CD14-positive monocyte (primary cell): ENCODE measurements at regions not wholly inside any gene's neighbourhood (a gene's known extent, or its start where the extent isn't known, plus 50 kb on each side); places are given as distances from the start of the nearest gene placed in this dataset.

Experiments
- DNase-seq, 3 donors: peaks; one replicate each; pipeline ENCODE4 v3.0.0-alpha.2; 2011 to 2022
- H2AFZ ChIP-seq: 2 replicates; pipeline ENCODE4 v1.6.0; 2012; ENCODE audit warnings: mild to moderate bottlenecking, low read depth, low read length, inconsistent platforms; ENCODE audit not compliant: insufficient read depth, poor library complexity, severe bottlenecking
- H3K27ac ChIP-seq, 2 donors: 1 replicate in 1 of 2; 2 replicates in 1 of 2; pipeline ENCODE4 v1.5.1; 2012 to 2013; ENCODE audit warnings: low read length in 2 of 2, control low read depth in 1 of 2, inconsistent platforms in 1 of 2, low read depth in 1 of 2, mild to moderate bottlenecking in 1 of 2
- H3K27me3 ChIP-seq, 2 donors: one replicate each; pipeline versions ENCODE4 v1.6.0 to v1.6.1; 2011 to 2013; ENCODE audit warnings: low read length in 2 of 2; ENCODE audit not compliant: control insufficient read depth in 2 of 2, insufficient read depth in 2 of 2
- H3K36me3 ChIP-seq, 2 donors: replicated peaks in 1 of 2; 1 replicate in 1 of 2; 2 replicates in 1 of 2; pipeline versions ENCODE4 v1.5.1 to v1.6.1; 2012 to 2013; ENCODE audit warnings: low read length in 2 of 2, control low read depth in 1 of 2, inconsistent platforms in 1 of 2, mild to moderate bottlenecking in 1 of 2; ENCODE audit not compliant: insufficient read depth in 2 of 2, control insufficient read depth in 1 of 2
- H3K4me1 ChIP-seq, 2 donors: 1 replicate in 1 of 2; 2 replicates in 1 of 2; pipeline versions ENCODE4 v1.5.1 to v1.6.1; 2012 to 2013; ENCODE audit warnings: low read length in 2 of 2, control low read depth in 1 of 2, inconsistent platforms in 1 of 2, mild to moderate bottlenecking in 1 of 2, moderate library complexity in 1 of 2; ENCODE audit not compliant: insufficient read depth in 2 of 2, control insufficient read depth in 1 of 2
- H3K4me2 ChIP-seq: replicated peaks from 2 replicates; pipeline ENCODE3; 2012; ENCODE audit warnings: low read length, moderate library complexity, mild to moderate bottlenecking; ENCODE audit not compliant: poor library complexity, severe bottlenecking; ENCODE audit errors: extremely low read depth
- H3K4me3 ChIP-seq, 3 experiments: fragments of 200-600 bp in 1 of 3; sonication (generic) in 1 of 3; replicated peaks in 1 of 3; 1 replicate in 2 of 3; 2 replicates in 1 of 3; pipeline ENCODE4 v1.5.1; 2011 to 2013; ENCODE audit warnings: low read length in 3 of 3, mild to moderate bottlenecking in 3 of 3, control low read depth in 2 of 3, low read depth in 2 of 3, inconsistent platforms in 1 of 3, moderate library complexity in 1 of 3
- H3K79me2 ChIP-seq: 2 replicates; pipeline ENCODE4 v1.6.0; 2012; ENCODE audit warnings: mild to moderate bottlenecking, control low read depth, inconsistent platforms, low read length, moderate library complexity; ENCODE audit not compliant: insufficient read depth
- H3K9ac ChIP-seq: 2 replicates; pipeline ENCODE4 v1.6.0; 2017; ENCODE audit warnings: low read length, mild to moderate bottlenecking; ENCODE audit not compliant: insufficient read depth, poor library complexity, severe bottlenecking
- H3K9me3 ChIP-seq, 2 donors: replicated peaks in 1 of 2; 1 replicate in 1 of 2; 2 replicates in 1 of 2; pipeline versions ENCODE4 v1.5.1 to v1.6.1; 2012 to 2013; ENCODE audit warnings: low read length in 2 of 2, control low read depth in 1 of 2; ENCODE audit not compliant: control insufficient read depth in 1 of 2, insufficient read depth in 1 of 2
- H4K20me1 ChIP-seq: 2 replicates; pipeline ENCODE4 v1.6.0; 2012; ENCODE audit warnings: mild to moderate bottlenecking, low read length, control low read depth, moderate library complexity; ENCODE audit not compliant: insufficient read depth
- H3K27ac Mint-ChIP-seq, 7 donors: one replicate each; pipeline ENCODE4 v1.8.0; 2020; ENCODE audit warnings: mild to moderate bottlenecking in 7 of 7, mixed read lengths in 7 of 7, moderate library complexity in 6 of 7, inconsistent platforms in 2 of 7
- H3K27me3 Mint-ChIP-seq, 3 donors: one replicate each; pipeline ENCODE4 v1.8.0; 2021 to 2022; ENCODE audit warnings: low read depth in 3 of 3, mild to moderate bottlenecking in 3 of 3, mixed read lengths in 3 of 3, moderate library complexity in 3 of 3, inconsistent platforms in 1 of 3
- H3K36me3 Mint-ChIP-seq, 2 donors: one replicate each; pipeline ENCODE4 v1.8.0; 2020; ENCODE audit warnings: mixed read lengths in 2 of 2, inconsistent platforms in 1 of 2, mild to moderate bottlenecking in 1 of 2
- H3K4me1 Mint-ChIP-seq: one replicate; pipeline ENCODE4 v1.8.0; 2020; ENCODE audit warnings: mild to moderate bottlenecking, mixed read lengths
- H3K4me3 Mint-ChIP-seq, 2 donors: one replicate each; pipeline ENCODE4 v1.8.0; 2020; ENCODE audit warnings: mild to moderate bottlenecking in 2 of 2, mixed read lengths in 2 of 2, moderate library complexity in 1 of 2
- H3K9me3 Mint-ChIP-seq, 7 donors: one replicate each; pipeline ENCODE4 v1.8.0; 2020 to 2022; ENCODE audit warnings: mixed read lengths in 7 of 7, mild to moderate bottlenecking in 6 of 7, moderate library complexity in 6 of 7, inconsistent platforms in 2 of 7
- WGBS: methylation state at CpG from one replicate; pipeline ENCODE4 v1.1.5; 2013; ENCODE audit warnings: missing lambda C conversion rate; ENCODE audit not compliant: insufficient coverage; 5-methylcytosine and 5-hydroxymethylcytosine counted together
- intact Hi-C, 2 donors: fragments of 100-400 bp; cut with micrococcal nuclease; formaldehyde crosslinking; loops; one replicate each; pipeline versions ENCODE4 v1.15.0 to v1.15.1; 2023
- TF ChIP-seq, protein P1 (sequence below): fragments of 200-600 bp; IDR thresholded peaks from one replicate; pipeline ENCODE4 v1.8.0; 2022; ENCODE audit warnings: antibody characterized with exemption, mild to moderate bottlenecking

- peaks cover 7% of the 10 kb centered on the region for H3K4me1 Mint-ChIP-seq
- TF ChIP-seq, protein P1, sequence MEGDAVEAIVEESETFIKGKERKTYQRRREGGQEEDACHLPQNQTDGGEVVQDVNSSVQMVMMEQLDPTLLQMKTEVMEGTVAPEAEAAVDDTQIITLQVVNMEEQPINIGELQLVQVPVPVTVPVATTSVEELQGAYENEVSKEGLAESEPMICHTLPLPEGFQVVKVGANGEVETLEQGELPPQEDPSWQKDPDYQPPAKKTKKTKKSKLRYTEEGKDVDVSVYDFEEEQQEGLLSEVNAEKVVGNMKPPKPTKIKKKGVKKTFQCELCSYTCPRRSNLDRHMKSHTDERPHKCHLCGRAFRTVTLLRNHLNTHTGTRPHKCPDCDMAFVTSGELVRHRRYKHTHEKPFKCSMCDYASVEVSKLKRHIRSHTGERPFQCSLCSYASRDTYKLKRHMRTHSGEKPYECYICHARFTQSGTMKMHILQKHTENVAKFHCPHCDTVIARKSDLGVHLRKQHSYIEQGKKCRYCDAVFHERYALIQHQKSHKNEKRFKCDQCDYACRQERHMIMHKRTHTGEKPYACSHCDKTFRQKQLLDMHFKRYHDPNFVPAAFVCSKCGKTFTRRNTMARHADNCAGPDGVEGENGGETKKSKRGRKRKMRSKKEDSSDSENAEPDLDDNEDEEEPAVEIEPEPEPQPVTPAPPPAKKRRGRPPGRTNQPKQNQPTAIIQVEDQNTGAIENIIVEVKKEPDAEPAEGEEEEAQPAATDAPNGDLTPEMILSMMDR: no peak
- H3K36me3 Mint-ChIP-seq: no peaks in the 10 kb centered on the region
- Histone ChIP-seq H3K27me3 (no peaks in the 10 kb centered on the region), H3K27ac (no peak overlapping the region), H4K20me1 (no peaks in the 10 kb centered on the region), H3K9me3 (no peaks in the 10 kb centered on the region), H2AFZ (no peak overlapping the region), H3K9ac (no peak overlapping the region), H3K4me1 (no peaks in the 10 kb centered on the region), H3K4me3 (no peak overlapping the region), H3K36me3 (no peaks in the 10 kb centered on the region), H3K4me2 (no peak overlapping the region), H3K79me2 (no peaks in the 10 kb centered on the region)
- WGBS: 90% methylated on average over 1 of the region's 3 CpGs
- no peaks in the 10 kb centered on the region for H3K9me3 Mint-ChIP-seq
- intact Hi-C loops: no loop called here
- no peak overlapping the region for H3K4me3 Mint-ChIP-seq
- DNase-seq: no peak
- H3K27ac Mint-ChIP-seq: no peak overlapping the region
- peaks cover 0 to 23% (median 3%) of the 10 kb centered on the region in 3 donors for H3K27me3 Mint-ChIP-seq
Observed at GRCh38 chr6:130713144-130713543, 114.1 kb upstream of the SMLR1 start.

GRCh38 chr6:130715058-130715457 lies 112.1 kb upstream of the SMLR1 start:
- H3K9me3 ChIP-seq: no peaks in the 10 kb centered on the region
- no peaks in the 10 kb centered on the region for H3K36me3 ChIP-seq
- H3K9me3 Mint-ChIP-seq: peaks cover 0 to 5% (median 2%) of the 10 kb centered on the region in 7 donors
- no peak overlapping the region for H3K27ac ChIP-seq
- DNase-seq: no peak
- H3K4me1 ChIP-seq: no peaks in the 10 kb centered on the region
- no peaks in the 10 kb centered on the region for H3K36me3 Mint-ChIP-seq
- intact Hi-C loops: no loop called here
- H3K9ac ChIP-seq: no peak overlapping the region
- TF ChIP-seq, protein P1: no peak
- H3K4me3 Mint-ChIP-seq: no peak overlapping the region
- no peaks in the 10 kb centered on the region for H4K20me1 ChIP-seq
- peaks cover 0 to 4% of the 10 kb centered on the region in 2 donors for H3K27me3 ChIP-seq
- H3K4me2 ChIP-seq: no peak overlapping the region
- H3K27ac Mint-ChIP-seq: no peak overlapping the region
- WGBS: 94% methylated on average over 3 of the region's 5 CpGs
- H2AFZ ChIP-seq: no peak overlapping the region
- no peaks in the 10 kb centered on the region for H3K79me2 ChIP-seq
- peaks cover 7% of the 10 kb centered on the region for H3K4me1 Mint-ChIP-seq
- no peak overlapping the region for H3K4me3 ChIP-seq
- H3K27me3 Mint-ChIP-seq: peaks cover 0 to 23% (median 6%) of the 10 kb centered on the region in 3 donors
